K562 (cell line): ENCODE measurements at regions not wholly inside any gene's neighbourhood (a gene's known extent, or its start where the extent isn't known, plus 50 kb on each side); places are given as distances from the start of the nearest gene placed in this dataset.

ENCODE experiments used
- ATAC-seq: fragments of 200-7000 bp; cut with Tn5 transposase; 3 replicates; pipeline ENCODE4 v1.9.1; 2020; ENCODE audit warnings: moderate library complexity
- BruUV-seq: library from RNA; stranded (reverse); fragments of 400-500 nt; replicated peaks from 2 replicates; lab custom pipeline; 2021; lab: Mats Ljungman, UMichigan
- CTCF ChIA-PET: fragments of 300-600 bp; formaldehyde crosslinking; extraction: SDS; loops from one replicate; lab custom pipeline; 2021; ENCODE audit warnings: low intra/inter-chr PET ratio; lab: Yijun Ruan, JAX
- POLR2A ChIA-PET: fragments of 300-600, 350-650 bp; sonication (Branson Sonifier 250); formaldehyde crosslinking; extraction: SDS; loops from one replicate; lab custom pipeline; 2021; ENCODE audit warnings: antibody characterized with exemption, inconsistent platforms; lab: Yijun Ruan, JAX
- DNase-seq, 4 experiments: peaks; one replicate each; pipeline versions ENCODE4 v3.0.0 to v3.0.0-alpha.2; 2011 to 2018; ENCODE audit warnings: low spot score in 3 of 4, mixed read lengths in 3 of 4; ENCODE audit errors: extremely low read depth in 1 of 4
- FAIRE-seq: peaks from 2 replicates; lab custom pipeline; 2011; peaks lifted over from hg19 to GRCh38; lab: Jason Lieb, UNC
- H2AFZ ChIP-seq: 2 replicates; pipeline ENCODE4 v1.6.0; 2011; ENCODE audit warnings: low read depth, low read length, control low read depth, inconsistent platforms
- H3K27ac ChIP-seq: fragments of 200-600 bp; 3 replicates; pipeline ENCODE4 v1.8.0; 2011; ENCODE audit warnings: low read depth, mild to moderate bottlenecking, control low read depth, inconsistent platforms, low read length, moderate library complexity, mixed read lengths; ENCODE audit errors: extremely low read depth
- H3K27me3 ChIP-seq, 2 experiments: fragments of 300-600 bp in 1 of 2; 2 replicates in 1 of 2; 3 replicates in 1 of 2; pipeline versions ENCODE4 v1.6.0 to v1.8.0; 2011; ENCODE audit warnings: inconsistent platforms in 2 of 2, low read length in 2 of 2, mild to moderate bottlenecking in 1 of 2, mixed read lengths in 1 of 2, moderate library complexity in 1 of 2; ENCODE audit not compliant: control insufficient read depth in 2 of 2, insufficient read depth in 2 of 2
- H3K36me3 ChIP-seq: fragments of 300-600 bp; 3 replicates; pipeline ENCODE4 v1.8.0; 2011; ENCODE audit warnings: mild to moderate bottlenecking, low read length, inconsistent platforms; ENCODE audit not compliant: control insufficient read depth, insufficient read depth
- H3K4me1 ChIP-seq, 2 experiments: fragments of 200-600 bp in 1 of 2; replicated peaks in 1 of 2; 2 replicates in 1 of 2; 3 replicates in 1 of 2; pipeline versions ENCODE4 v1.5.1 to v1.8.0; 2011; ENCODE audit warnings: inconsistent platforms in 2 of 2, low read length in 2 of 2, mild to moderate bottlenecking in 1 of 2, mixed read lengths in 1 of 2, moderate library complexity in 1 of 2; ENCODE audit not compliant: control insufficient read depth in 2 of 2, insufficient read depth in 2 of 2
- H3K4me2 ChIP-seq: 2 replicates; pipeline ENCODE4 v1.6.1; 2011; ENCODE audit warnings: low read length, control low read depth, inconsistent platforms, mixed read lengths; ENCODE audit not compliant: insufficient read depth
- H3K4me3 ChIP-seq: fragments of 200-600 bp; sonication (generic), shearing (Covaris generic); 2 replicates; pipeline ENCODE4 v1.5.1; 2016; ENCODE audit warnings: control low read depth, inconsistent platforms
- H3K79me2 ChIP-seq: fragments of 200-600 bp; 3 replicates; pipeline ENCODE4 v1.8.0; 2011; ENCODE audit warnings: low read length, inconsistent platforms; ENCODE audit not compliant: control insufficient read depth, insufficient read depth
- H3K9ac ChIP-seq, 2 experiments: 2 replicates each; pipeline versions ENCODE4 v1.6.0 to v1.6.1; 2011; ENCODE audit warnings: low read depth in 2 of 2, low read length in 2 of 2, control low read depth in 1 of 2, inconsistent platforms in 1 of 2, mild to moderate bottlenecking in 1 of 2, mixed read lengths in 1 of 2; ENCODE audit not compliant: insufficient read depth in 1 of 2
- H3K9me1 ChIP-seq: one replicate; pipeline ENCODE4 v1.6.0; 2011; ENCODE audit warnings: inconsistent platforms, mild to moderate bottlenecking, low read length, moderate library complexity; ENCODE audit not compliant: control insufficient read depth, insufficient read depth
- H3K9me3 ChIP-seq: replicated peaks from 2 replicates; pipeline ENCODE4 v1.5.1; 2011; ENCODE audit warnings: low read depth, low read length, inconsistent platforms; ENCODE audit not compliant: control insufficient read depth, insufficient read depth
- H4K20me1 ChIP-seq: replicated peaks from 2 replicates; pipeline ENCODE4 v1.6.1; 2011; ENCODE audit warnings: low read length, inconsistent platforms, mixed read lengths; ENCODE audit not compliant: control insufficient read depth, insufficient read depth
- ATF7 ChIP-seq: fragments of 450-650 bp; IDR thresholded peaks from 2 replicates; pipeline ENCODE4 v1.7.1; 2014; ENCODE audit warnings: mild to moderate bottlenecking, moderate library complexity
- BRCA1 ChIP-seq, 2 experiments: fragments of 450-650 bp in 1 of 2; sonication (generic) in 1 of 2; formaldehyde crosslinking in 1 of 2; IDR thresholded peaks; 2 replicates each; pipeline versions ENCODE4 v1.5.0 to v1.6.1; 2017 to 2020; ENCODE audit warnings: mild to moderate bottlenecking in 1 of 2, missing genetic modification reagents in 1 of 2
- CTBP1 ChIP-seq: fragments of 450-650 bp; IDR thresholded peaks from 2 replicates; pipeline ENCODE4 v1.6.1; 2016; ENCODE audit warnings: borderline replicate concordance
- CUX1 ChIP-seq: fragments of 200-800 bp; sonication (Bioruptor generic); IDR thresholded peaks from 2 replicates; pipeline ENCODE4 v1.6.1; 2016; ENCODE audit warnings: missing genetic modification characterization, missing compliant biosample characterization
- MBD2 ChIP-seq: sonication (generic); IDR thresholded peaks from 2 replicates; pipeline ENCODE4 v1.6.1; 2016; ENCODE audit warnings: low read depth, borderline replicate concordance
- MEF2D ChIP-seq: conservative IDR thresholded peaks from 2 replicates; pipeline ENCODE4 v1.6.1; 2016; ENCODE audit warnings: low read depth, missing genetic modification characterization, missing compliant biosample characterization
- SAP30 ChIP-seq: fragments of 200-600 bp; sonication (generic); IDR thresholded peaks from 2 replicates; pipeline ENCODE4 v1.6.1; 2012; ENCODE audit warnings: borderline replicate concordance, low read depth, mild to moderate bottlenecking, moderate library complexity, low read length, control low read depth, inconsistent platforms; ENCODE audit not compliant: insufficient read depth, poor library complexity, severe bottlenecking
- SMAD3 ChIP-seq: fragments of 450-650 bp; formaldehyde crosslinking; conservative IDR thresholded peaks from 2 replicates; pipeline ENCODE4 v1.4.0; 2020; ENCODE audit warnings: mild to moderate bottlenecking
- SNIP1 ChIP-seq: fragments of 450-650 bp; IDR thresholded peaks from 2 replicates; pipeline ENCODE4 v1.7.1; 2017; ENCODE audit warnings: low read depth, mild to moderate bottlenecking
- SP1 ChIP-seq: sonication (generic); formaldehyde crosslinking; IDR thresholded peaks from 2 replicates; pipeline ENCODE4 v1.8.1; 2022; ENCODE audit warnings: mild to moderate bottlenecking, missing genetic modification reagents
- ZBTB26 ChIP-seq: fragments of 450-650 bp; formaldehyde crosslinking; IDR thresholded peaks from 2 replicates; pipeline ENCODE4 v1.4.0; 2022; ENCODE audit warnings: missing genetic modification characterization
- ZC3H11A ChIP-seq: IDR thresholded peaks from 2 replicates; pipeline ENCODE4 v1.6.1; 2012; ENCODE audit warnings: low read depth, low read length, improper control_type of control experiment
- ZFP91 ChIP-seq: sonication (generic); formaldehyde crosslinking; IDR thresholded peaks from 2 replicates; pipeline ENCODE4 v1.8.0; 2022; ENCODE audit warnings: mild to moderate bottlenecking, missing genetic modification reagents
- ZNF561 ChIP-seq: fragments of 450-650 bp; formaldehyde crosslinking; conservative IDR thresholded peaks from 2 replicates; pipeline ENCODE4 v1.4.0; 2020; ENCODE audit warnings: mild to moderate bottlenecking, moderate library complexity
- WGBS: fragments of 100-300 bp; shearing (Covaris generic); methylation state at CpG from one replicate; pipeline ENCODE4 v1.1.6; 2016; ENCODE audit warnings: low coverage, mixed read lengths; ENCODE audit not compliant: insufficient coverage; ENCODE audit errors: missing lambda C conversion rate; 5-methylcytosine and 5-hydroxymethylcytosine counted together
- in situ Hi-C: fragments of 300-500 bp; cut with MboI; formaldehyde crosslinking; loops from 4 replicates; pipeline ENCODE4 v1.15.0; 2018; ENCODE audit warnings: inconsistent platforms, mixed read lengths
- intact Hi-C: fragments of 100-400 bp; cut with micrococcal nuclease; formaldehyde crosslinking; loops from 2 replicates; pipeline ENCODE4 v1.14.2; 2022

- TF ChIP-seq ZFP91 (CRISPR knock-in tag) = no peak
- TF ChIP-seq, all 486 proteins: peak for 0
Observed at GRCh38 chr1:209510063-209510462, 73.5 kb upstream of the CAMK1G start (continued).

GRCh38 chr1:209511169-209511568, 72.3 kb upstream of the CAMK1G start:
- no peak overlapping the region for H3K4me3 ChIP-seq
- no peaks in the 10 kb centered on the region for H3K79me2 ChIP-seq
- FAIRE-seq = no peak
- WGBS = 1% methylated on average over 3 of the region's 3 CpGs
- H3K9me3 ChIP-seq = no peaks in the 10 kb centered on the region
- H3K4me2 ChIP-seq = no peak overlapping the region
- H3K36me3 ChIP-seq = no peaks in the 10 kb centered on the region
- ChIA-PET CTCF (interaction anchor here (0.6 kb wide), 1 partner anchor 74 kb away, joined by 3 read pairs; no protein-coding TSS in a partner anchor), POLR2A (no interaction called here)
- no peak overlapping the region for H2AFZ ChIP-seq
- H3K27me3 ChIP-seq = peaks cover 2 to 5% of the 10 kb centered on the region in 2 experiments; a peak in 1 of 5 replicates
- ATAC-seq = no peak
- no peaks in the 10 kb centered on the region for H3K4me1 ChIP-seq
- no peaks in the 10 kb centered on the region for H3K9me1 ChIP-seq
- no peak overlapping the region for H3K27ac ChIP-seq
- no peaks in the 10 kb centered on the region for H4K20me1 ChIP-seq
- DNase-seq = no peak
- H3K9ac ChIP-seq = no peak overlapping the region
- in situ Hi-C loops = no loop called here
- no TSS peak for BruUV-seq
- intact Hi-C loops = loop anchor here (5.0 kb wide), 1 partner anchor 154 kb away; no protein-coding TSS in a partner anchor
- TF ChIP-seq MEF2D (tag) = no peak
- TF ChIP-seq SMAD3 (CRISPR knock-in tag) = no peak
- TF ChIP-seq BRCA1 (IDR thresholded peaks at IDR 0.05) = no peak
- no peak for TF ChIP-seq BRCA1 (CRISPR knock-in tag; IDR thresholded peaks at IDR 0.05)
- TF ChIP-seq SP1 = no peak
- TF ChIP-seq ZBTB26 = no peak
- no peak for TF ChIP-seq CUX1 (CRISPR knock-in tag)
- no peak for TF ChIP-seq ZNF561 (CRISPR knock-in tag)
- no peak for TF ChIP-seq ZC3H11A
- TF ChIP-seq SAP30 = no peak
- TF ChIP-seq ATF7 = no peak
- no peak for TF ChIP-seq SNIP1
- no peak for TF ChIP-seq CTBP1
- TF ChIP-seq MBD2 = no peak
